SKM-1 (cell line): ENCODE measurements at regions not wholly inside any gene's neighbourhood (a gene's known extent, or its start where the extent isn't known, plus 50 kb on each side); places are given as distances from the start of the nearest gene placed in this dataset.
"Not testable (repeated sequence)": the region's sequence is repeated elsewhere in the genome, so short reads cannot be mapped to it uniquely, and the experiment has no call there.

Experiments used
- DNase-seq: peaks from one replicate; lab custom pipeline; 2025; ENCODE audit not compliant: unreplicated experiment; lab: John Stamatoyannopoulos, UW

- DNase-seq: no peak
These were observed 343.6 kb downstream of the LRRC70 start for GRCh38 chr5:62922191-62922590.

- DNase-seq: no peak
These were observed 342.2 kb downstream of the LRRC70 start for GRCh38 chr5:62920856-62921255.

- DNase-seq: no peak
These were observed 330.7 kb downstream of the LRRC70 start for GRCh38 chr5:62909326-62909725.

DNA sequence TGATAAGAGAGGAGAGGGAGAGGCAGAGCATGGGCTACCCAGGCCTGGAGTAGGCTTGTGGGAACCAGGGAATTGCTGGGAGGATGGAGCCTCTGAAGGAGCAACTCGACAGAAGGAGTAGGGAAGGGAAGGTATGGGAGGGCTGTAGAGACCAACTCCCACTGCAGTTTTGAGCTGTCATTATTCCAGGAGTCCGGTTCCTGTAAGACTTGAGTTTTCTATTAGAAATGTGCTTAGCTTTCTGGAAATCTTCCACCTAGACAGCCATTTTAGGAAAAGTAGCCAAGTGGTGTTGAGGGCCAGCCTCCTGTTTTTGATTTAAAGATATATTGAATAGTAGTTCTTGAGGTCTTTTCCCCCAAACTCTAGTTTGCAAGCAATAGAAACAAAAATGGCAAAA, 323.5 kb downstream of the LRRC70 start:
- no peak for DNase-seq

DNA sequence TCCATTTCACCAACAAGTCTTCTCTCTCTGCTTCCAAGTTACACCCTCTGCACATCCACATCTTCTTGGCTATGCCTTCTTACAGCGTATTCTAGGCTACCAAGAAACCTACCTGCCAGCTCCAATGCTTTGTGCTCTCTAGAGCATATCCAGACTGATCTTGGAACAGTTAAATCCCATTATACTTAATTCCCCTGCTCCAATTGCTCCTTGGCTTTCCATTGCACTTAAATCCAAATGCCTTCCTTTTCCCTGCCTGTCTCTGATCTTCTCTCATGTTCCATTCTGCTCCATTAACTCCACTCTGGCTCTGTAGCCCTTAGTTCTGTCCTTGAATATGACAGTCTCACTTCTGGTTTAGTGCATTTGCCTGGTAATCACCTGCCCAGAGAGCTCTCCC, 322.4 kb downstream of the LRRC70 start:
- DNase-seq: no peak

- DNase-seq: no peak
These were observed 317.7 kb downstream of the LRRC70 start for GRCh38 chr5:62896121-62896893.

DNA sequence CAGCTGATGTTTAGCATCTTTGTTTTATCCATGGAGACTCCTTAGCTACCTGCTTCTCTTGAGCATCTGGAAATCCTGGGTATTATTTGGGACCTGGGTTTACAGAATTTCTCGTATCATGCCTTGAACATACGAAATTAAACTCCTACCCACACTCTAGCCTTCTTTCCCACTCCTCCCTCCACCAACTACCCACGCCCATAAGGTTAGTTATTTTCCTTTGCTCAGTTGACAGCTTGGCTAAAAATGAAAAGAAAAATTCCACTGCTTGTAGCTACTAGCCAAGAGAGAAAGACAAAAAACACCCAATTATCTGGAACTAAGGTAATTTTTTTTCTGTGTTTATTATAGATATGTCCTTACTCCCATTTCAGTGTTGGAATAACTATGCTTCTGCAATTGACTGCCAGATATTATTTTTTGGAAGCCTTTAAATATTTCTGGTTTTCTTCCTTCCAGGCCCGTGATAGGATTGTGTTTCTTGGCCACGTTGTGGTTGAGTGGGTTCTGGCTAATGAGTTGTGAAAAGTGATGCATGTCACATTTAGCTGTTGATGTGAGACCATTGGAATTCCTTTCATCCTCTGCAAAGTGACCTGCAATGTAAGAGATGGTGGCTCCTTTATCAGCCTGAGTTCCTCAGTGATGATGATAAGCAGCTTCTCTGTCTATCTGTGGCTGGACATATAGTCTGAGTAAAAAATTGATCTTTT, 308.1 kb downstream of the LRRC70 start:
- no peak for DNase-seq

DNA sequence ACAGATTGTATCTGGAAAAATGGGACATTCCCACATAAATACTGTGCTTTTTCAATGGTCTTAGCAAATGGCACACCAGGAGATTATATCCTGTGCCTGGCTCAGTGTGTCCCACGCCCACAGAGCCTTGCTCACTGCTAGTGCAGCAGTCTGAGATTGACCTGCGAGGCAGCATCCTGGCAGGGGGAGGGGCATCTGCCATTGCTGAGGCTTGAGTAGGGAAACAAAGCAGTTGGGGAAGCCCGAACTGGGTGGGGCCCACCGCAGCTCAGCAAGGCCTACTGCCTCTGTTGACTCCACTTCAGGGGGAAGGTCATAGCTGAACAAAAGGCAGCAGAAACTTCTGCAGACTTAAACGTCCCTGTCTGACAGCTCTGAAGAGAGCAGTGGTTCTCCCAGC, 258.7 kb downstream of the LRRC70 start:
- not testable (repeated sequence) for DNase-seq

GRCh38 chr5:62829604-62829986, 251.0 kb downstream of the LRRC70 start:
- no peak for DNase-seq

DNA sequence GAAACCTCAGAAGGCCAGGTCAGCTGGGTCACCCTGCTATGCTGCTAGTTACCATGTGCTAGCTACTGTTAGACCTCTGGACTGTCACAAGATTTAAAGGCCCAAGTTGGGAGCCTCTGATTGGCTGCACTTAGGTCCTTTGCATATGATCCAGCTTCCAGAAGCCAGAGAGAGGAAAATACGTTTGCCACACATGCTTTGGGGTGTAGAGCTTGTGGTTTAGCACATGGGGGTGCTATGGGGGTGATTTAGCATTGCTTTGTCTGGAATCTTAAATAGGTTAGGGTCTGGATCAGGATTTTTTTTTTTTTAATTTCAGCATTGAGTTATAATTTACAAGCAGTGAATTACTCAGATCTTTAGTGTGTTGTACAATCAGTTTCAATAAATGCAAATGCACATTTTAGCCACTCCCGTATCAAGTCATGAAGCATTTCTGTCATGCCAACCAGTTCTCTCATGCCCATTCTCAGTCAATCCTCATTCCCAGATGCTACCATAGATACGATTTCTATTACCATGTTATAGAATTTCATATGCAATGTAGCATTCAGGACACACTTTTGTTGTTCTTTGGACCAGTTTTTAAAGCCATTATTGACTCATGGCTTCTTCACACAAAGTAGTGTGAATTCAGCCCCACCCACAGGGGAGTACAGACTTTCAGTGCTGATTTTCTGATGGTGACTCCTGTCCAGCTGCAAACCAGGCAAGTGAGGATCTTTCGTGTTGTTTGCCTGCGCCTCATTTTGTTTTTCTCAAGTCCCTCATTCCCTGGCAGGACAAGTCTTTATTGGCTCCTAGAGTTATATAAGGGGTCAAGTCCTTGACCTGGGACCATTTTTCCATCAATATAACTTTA, 250.4 kb downstream of the LRRC70 start:
- DNase-seq: no peak

GRCh38 chr5:62825623-62826220, 247.1 kb downstream of the LRRC70 start:
- no peak for DNase-seq

DNA sequence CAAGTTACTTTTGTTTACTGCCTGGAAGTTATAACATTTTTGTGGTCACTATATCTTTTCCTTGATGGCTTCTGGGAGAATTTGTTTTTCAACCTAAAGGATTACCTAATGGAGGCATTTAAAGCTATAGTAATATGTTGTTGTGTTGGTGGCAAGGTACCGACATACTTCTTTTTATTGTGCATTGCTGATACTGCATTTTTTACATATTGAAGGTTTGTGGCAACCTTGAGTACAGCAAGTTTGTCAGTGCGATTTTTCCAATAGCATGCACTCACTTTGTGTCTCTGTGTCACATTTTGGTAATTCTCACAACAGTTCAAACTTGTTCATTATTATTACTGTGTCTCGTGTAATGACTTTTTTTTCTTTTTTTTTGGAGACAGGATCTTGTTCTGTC, 246.3 kb downstream of the LRRC70 start:
- no peak for DNase-seq

DNA sequence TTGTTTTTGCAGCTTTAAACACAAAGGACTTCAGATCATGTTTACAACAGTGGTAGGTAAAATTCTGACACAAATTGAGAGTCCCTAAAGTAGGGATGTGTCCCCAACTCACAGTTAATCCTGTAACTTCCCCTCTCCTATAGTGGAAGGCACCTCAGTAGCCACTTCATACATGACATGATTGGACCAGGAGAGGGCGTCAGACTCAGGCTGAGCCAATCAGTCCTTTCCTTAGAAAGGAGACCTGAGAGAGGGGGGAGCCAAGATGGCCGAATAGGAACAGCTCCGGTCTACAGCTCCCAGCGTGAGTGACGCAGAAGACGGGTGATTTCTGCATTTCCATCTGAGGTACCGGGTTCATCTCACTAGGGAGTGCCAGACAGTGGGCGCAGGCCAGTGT, 238.4 kb downstream of the LRRC70 start:
- not testable (repeated sequence) for DNase-seq

DNA sequence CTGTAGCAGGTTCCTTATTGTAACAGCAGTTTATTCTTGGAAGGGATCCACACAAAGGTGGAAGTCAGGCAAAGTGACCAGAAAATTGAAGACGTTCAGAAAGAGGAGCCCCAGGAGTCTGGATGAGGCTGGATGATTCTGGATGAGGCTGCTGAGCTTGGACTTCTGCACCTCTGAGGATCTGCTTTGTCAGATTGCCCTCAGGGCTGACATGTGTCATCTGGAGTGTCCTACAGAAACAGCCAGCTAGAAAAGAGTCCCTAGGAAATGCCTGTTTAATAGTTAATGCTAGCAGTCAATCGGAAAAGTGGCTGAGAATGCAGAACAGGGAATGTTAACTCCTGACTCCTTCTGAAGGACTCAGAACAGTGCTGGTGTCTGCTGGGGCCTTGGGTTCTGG, 236.4 kb downstream of the LRRC70 start:
- no peak for DNase-seq

- no peak for DNase-seq
These were observed 234.1 kb downstream of the LRRC70 start for GRCh38 chr5:62812621-62813255.

DNA sequence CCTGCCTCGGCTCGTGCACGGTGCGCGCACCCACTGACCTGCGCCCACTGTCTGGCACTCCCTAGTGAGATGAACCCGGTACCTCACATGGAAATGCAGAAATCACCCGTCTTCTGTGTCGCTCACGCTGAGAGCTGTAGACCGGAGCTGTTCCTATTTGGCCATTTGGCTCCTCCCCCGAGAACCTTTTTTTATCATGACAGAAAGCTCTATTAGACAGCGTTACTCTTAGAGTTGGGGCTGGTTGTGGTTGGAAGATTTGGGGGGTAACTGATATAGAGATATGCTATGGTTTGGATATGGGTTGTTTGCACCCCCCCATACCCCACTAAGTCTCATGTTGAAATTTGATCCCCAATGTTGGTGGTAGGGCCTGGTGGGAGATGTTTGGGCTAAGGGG, 226.2 kb downstream of the LRRC70 start:
- not testable (repeated sequence) for DNase-seq

DNA sequence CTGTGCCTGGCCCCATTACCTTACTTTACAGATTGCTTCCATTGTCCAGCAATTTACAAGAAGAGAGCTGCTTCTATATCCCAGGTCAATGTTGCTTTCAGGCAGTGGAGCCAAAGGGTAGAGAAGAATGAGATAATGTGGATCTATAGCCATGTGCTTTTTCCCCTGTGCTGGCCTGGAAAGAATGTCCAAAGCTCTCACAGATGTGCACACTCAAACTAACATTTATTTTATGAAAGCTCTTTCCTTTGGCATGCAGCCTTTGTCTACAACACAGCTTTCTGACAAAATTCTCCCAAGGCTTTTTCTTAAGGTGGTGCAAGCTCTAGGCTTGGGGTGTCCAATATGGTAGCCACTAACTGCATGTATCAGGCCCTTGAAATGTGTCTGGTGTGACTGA, 217.3 kb downstream of the LRRC70 start:
- DNase-seq: no peak

DNA sequence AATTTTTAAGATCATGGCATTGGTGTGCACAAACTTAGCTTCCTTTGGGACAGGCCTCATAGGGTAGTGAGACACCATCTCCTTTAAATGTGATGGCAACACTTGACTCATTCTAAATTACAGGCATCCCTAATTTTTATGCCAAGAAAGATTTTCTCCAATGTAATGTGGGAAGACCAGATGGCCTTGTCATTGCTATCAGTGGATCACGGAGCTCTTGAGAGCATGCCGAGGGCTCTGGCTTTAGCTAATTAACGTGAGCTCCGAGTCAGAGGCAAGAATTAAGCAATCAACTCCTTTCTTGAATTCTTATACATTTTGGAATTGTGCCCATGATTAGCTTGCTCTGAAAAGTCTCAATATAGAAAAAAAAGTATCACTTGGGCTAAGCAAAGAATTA, 215.8 kb downstream of the LRRC70 start:
- DNase-seq: no peak

DNA sequence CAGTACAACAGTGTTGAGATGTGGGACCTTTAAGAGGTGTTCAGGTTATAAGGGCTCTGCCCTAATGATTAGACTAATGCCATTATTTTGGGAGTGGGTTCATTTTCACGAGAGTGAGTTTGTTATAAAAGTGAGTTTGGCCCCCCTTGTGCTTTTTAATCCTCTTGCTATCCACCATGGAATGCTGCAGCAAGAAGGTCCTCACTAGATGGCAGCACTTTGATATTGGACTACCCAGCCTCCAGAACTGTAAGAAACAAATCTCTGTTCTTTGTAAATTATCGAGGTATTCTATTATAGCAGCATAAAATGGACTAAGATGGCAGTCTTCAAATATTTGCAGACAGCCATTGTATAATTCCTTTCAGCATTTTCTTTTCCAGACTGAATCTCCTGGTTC, 212.4 kb downstream of the LRRC70 start:
- DNase-seq: no peak

- no peak for DNase-seq
These were observed 211.7 kb downstream of the LRRC70 start for GRCh38 chr5:62790348-62790747.

DNA sequence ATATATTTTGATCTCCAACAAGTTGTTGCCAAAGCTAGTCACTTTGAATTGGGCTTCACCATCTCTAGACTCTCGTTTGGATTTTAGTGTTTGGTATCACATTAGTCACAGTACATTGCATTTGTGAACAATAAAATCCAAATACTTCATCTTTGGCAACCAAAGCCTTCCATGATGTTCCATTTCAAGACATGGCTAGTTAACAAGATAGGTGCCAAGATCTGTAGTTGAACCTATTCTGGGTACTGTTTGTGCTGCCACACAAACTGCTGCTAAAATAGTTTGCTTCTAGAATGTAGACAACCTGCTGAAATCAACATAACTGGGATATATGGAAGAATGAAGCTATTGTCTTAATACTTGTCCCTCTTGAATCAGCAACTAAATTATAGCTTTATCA, 207.5 kb downstream of the LRRC70 start:
- DNase-seq: no peak
